NCI-H82 (cell line): ENCODE measurements at regions not wholly inside any gene's neighbourhood (a gene's known extent, or its start where the extent isn't known, plus 50 kb on each side); places are given as distances from the start of the nearest gene placed in this dataset.
"Not testable (repeated sequence)": the region's sequence is repeated elsewhere in the genome, so short reads cannot be mapped to it uniquely, and the experiment has no call there.

Experiments used
- DNase-seq: peaks from one replicate; lab custom pipeline; 2025; lab: John Stamatoyannopoulos, UW

DNA sequence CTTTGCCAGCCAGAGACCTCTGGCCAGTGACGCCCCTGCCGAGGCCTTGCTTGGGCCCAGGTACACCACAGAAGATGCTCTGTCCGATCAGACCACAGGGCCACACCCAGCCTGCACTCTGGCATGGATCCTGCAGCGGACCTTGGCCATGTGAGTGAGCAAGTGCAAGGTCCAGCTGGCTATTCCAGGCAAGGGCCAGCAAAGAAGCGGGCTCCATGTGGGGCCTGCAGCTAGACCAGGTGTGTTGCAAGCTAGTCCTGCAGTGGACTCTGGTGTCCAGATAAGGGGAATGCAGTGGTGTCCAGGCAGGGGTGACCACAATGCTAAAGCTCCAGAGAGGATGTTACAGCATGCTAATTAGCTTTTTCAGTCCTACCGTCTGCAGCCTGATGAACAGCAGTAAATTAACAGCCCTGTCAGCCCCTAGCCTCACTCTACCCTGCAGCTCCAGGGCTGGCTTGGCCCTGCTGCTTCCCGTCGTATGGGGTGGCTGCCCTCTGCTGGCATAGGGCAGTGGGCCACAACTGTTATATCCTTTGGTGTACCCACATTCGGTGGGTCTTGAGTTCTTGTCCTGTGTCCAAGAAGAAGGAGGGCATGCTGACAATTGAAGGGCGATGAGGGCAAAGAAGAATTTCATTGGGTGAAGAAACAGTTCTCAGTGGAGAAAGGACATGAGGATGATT is 284.5 kb upstream of the POU5F2 start:
- no peak for DNase-seq

DNA sequence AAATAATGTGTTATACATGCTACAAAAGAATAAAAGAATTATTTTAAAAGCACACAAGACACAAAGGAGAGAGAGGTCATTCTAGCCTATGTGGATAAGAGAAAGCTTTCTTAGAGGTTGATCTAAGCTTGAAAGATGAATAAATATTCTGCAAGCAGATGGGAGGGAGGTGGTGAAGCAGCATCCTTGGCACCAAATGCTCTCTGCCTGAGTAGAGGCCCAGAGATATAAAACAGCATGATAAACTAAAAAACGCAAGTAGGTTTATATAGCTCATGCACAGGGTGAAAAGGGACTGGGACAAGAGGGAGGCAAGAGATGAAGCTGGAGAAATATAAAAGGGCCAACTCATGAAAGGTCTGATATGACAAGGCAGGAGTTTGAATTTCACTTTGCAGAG is 283.2 kb upstream of the POU5F2 start:
- no peak for DNase-seq

DNA sequence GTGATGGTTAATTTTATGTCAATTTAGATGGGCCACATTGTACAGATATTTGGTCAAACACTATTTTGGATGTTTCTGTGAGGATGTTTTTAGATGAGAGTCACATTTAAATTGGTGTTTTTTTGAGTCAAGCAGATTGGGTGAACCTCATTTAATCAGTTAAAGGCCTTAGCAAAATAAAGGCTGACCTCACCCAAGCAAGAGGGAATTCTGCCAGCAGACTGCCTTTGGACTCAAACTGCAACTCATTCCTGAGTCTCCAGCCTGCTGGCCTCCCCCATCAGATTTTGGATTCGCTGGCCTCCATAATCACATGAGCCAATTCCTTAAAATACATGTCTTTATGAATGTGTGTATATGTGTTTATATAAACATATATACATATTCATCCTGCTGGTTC is 282.7 kb upstream of the POU5F2 start:
- no peak for DNase-seq

DNA sequence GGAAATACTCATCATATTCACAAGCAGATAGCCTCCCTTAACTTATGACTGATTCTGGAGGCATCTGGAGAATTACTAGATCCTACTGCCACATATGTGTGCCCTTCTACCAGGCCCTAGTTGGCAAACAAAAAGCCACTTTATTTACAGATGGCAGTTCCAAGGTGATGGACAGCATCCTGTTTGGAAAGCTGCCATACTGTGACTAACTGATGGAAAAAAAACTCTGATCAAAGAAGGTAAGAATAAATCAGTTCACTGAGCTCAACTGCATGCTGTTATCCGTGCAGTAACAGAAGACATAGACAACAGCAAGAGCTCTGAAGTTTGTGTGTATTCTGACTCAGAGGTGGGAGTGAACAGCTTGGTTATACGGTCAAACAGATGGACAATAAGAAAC is 279.8 kb upstream of the POU5F2 start:
- no peak for DNase-seq

DNA sequence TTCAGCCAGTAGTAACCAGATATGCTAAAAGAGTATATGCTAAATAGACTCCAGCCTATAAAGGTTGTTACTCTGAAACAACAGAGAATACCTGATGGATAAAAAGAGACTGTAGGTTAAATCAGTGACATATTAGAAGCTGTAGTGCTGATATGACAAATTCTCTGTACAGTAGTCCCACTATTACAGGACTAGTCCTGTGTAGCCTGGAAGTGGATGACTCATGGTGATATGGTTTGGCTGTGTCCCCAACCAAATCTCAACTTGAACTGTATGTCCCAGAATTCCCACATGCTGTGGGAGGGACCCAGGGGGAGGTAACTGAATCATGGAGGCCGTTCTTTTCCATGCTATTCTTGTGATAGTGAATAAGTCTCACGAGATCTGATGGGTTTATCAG is 276.2 kb upstream of the POU5F2 start:
- no peak for DNase-seq

DNA sequence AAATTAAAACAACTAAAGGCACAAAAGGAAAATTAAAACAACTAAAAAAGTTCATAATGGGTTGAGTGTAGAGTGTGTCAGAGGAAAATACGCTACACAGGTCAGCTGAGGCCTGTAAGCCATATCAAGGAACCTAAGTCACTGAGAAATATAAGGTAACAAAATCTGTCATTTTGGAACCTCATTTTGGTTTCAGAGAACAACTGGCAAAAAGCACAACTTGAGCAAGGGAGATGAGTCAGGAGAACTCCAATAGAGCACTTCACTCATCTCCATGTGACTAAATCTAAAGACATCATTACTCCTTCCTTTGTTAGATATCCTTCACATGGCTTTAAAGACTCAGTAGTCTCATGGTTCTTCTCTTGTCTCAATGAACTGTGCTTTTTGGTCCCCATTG is 269.4 kb upstream of the POU5F2 start:
- DNase-seq, result no peak

DNA sequence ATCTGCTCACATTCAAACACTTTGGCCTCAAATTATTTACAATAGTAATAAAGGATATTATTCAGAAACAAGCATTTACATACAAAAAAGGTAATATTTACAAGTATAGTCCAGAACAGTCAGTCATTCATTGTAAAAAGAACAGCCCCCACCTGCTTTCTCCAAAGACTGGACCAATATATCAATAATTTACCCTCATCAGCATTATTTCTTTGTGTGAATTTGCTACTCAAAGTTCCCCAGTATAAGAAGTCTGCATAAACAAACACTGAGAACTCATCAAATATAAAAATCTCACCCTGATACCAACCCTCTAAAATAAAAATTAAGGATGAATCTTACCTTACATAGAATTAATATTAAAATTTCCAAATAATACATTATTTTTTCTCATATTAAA is 267.8 kb upstream of the POU5F2 start:
- no peak for DNase-seq

DNA sequence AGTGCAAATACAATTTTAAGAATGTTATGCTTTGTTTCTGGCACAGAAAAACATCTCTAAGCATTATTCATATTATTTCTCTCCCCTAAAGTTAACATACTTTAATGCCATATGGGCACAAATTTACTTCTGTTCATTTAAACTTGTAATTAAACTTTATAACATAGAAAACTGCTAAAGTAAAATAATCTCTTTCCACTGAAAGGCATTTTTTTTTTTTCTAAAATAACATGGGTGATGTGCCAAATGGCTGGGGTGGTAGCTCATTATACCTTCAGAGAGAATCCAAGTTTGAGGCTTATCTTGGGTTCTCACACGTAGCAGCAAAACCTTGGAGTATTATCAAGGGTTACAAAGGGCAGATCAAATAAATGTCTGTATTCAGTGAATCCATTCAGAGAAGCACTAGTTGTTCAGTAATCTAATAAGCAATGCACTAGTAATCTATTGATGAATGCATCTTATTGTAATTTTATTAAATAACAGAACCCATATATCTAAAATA is 257.6 kb upstream of the POU5F2 start:
- no peak for DNase-seq

DNA sequence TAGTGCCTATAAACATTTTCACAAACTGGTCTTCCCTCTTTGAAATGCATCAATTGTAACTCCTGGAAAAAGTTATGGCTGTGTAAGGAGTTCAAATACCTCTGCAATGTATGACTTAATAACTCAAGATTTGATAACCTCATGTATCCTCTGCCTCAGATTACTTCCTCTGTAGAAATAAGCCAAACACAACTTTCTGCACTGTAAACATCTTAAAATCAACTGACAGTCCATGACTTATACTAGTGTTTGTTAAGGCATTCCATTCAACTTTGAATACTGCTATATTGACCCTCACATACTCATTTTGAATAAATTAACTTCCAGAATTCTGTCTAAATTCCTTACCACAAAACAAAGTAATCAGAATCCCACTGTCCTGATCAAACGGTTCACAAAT is 256.2 kb upstream of the POU5F2 start:
- no peak for DNase-seq

DNA sequence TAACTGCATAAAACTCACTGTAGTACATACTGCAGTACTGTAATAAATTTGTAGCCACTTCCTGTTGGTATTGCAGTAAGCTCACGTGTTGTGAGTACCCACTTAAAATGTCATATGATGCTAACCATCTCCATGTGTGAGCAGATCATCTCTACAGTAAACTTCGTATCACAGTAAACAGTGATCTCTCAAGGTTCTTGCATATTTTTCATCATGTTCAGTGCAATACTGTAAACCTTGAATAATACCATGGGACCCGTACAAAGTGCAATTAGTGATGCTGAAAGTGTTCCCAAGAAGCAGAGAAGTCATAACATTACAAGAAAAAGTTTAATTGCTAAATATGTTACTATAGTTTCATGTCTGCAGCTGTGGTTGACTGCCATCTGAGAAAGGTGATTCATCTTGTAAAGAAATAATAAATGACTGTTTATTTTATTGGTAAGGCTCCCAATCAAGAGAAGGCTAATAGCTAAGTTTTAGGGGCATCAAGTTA is 253.8 kb upstream of the POU5F2 start:
- DNase-seq, result no peak

DNA sequence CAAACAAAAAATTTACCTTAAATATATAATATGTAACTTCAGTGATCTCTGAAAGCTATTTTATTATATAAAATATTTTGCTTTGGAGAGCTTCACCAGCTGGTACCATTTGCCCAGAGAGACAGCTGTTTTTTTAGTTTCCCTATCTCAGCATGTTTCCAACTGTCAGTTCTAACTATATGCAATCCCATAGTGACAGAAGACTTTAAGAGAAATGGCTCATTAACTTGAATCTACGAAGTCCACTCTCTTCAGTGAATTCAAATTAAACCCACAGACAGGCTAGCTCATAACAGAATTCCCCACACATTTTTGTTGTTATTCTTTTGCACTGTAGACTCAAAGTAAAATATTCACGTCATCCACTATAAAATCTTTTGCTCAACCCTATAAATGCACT is 251.8 kb upstream of the POU5F2 start:
- no peak for DNase-seq

DNA sequence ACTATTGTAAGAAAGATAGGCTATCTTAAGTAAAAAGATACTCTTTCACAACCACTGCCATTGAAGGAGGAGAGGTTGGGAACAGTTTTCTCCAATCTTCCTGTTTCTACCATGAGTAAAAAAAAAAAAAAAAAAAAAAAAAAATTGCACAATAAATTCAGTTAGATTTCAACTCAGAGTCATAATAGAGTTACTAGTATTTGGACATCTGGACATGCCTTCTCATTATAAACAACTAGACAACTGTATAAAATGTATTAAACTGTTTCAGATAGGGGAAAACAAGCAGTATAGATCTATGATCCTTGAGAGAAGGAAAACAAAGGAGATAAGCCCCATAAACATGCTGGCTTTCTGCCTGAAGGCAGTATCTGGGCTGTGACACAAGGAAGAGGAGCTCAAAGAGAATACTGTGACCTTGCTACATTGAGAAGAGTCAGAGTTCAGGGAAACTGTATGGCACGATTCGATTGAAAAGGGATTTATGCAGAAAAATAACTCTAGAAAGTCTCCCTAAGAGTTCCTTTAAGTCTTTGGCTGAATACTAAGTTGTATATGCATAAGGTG is 249.2 kb upstream of the POU5F2 start:
- peak; percentile 3 for DNase-seq

DNA sequence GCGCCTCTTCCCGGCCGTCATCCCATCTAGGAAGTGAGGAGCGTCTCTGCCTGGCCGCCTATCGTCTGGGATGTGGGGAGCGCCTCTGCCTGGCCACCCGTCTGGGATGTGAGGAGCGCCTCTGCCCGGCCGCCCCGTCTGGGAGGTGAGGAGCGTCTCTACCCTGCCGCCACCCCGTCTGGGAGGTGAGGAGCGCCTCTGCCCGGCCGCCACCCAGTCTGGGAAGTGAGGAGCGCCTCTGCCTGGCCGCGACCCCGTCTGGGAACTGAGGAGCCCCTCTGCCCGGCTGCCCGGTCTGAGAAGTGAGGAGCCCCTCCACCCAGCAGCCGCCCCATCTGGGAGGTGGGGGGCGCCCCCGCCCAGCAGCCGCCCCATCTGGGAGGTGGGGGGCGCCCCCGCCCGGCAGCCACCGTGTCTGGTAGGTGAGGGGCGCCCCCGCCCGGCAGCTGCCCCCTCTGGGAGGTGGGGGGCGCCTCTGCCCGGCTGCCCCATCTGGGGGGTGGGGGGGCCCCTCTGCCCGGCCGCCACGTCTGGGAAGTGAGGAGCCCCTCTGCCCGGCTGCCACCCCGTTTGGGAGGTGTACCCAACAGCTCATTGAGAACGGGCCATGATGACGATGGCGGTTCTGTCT is 244.7 kb upstream of the POU5F2 start:
- DNase-seq, result not testable (repeated sequence)

DNA sequence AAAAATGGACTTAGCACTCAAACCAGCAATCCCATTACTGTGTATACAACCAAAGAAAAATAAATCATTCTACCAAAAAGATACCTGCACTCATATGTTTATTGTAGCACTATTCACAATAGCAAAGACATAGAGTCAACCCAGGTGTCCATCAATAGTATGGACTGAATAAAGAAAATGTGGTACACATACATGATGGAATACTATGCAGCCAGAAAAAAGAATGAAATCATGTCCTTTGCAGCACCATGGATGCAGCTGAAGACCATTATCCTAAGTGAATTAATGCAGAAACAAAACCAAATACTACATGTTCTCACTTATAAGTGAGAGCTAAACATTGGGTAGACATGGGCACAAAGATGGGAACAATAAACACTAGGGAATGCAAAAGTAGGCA is 236.8 kb upstream of the POU5F2 start:
- no peak for DNase-seq

DNA sequence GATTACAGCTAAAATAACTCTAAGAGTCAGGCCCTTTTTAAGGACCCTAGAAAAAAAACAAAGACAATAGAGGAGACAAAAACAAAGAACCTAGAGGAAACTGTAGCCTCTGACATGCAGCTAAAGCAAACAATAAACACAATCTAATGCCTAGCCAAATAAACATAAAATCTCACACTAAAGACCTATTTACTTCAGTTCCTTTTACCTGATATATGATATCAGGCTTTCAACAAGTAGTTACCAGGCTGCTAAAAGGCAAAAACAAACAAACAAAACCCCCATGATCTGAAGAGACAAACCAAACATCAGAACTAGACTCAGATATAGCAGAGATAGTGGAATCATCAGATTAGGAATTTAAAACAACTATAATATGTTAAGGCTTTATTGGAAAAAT is 226.5 kb upstream of the POU5F2 start:
- no peak for DNase-seq

DNA sequence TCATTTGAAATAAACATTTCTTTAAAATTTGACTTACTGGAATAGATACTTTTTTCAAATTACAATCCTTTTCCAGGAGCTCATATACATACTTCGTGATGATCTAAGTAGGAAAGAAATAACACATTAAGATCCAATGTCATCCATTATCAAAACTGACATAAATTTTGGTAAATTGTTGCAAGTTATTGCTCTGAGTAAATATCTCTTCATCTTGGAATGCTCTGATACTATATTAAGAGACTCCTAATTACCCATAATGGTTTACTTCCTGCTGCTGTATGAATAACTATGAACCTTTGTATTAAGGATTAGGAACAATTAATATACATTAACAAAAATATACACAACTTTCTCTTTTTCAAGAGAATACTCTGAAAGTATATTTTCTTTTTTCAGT is 223.0 kb upstream of the POU5F2 start:
- no peak for DNase-seq

DNA sequence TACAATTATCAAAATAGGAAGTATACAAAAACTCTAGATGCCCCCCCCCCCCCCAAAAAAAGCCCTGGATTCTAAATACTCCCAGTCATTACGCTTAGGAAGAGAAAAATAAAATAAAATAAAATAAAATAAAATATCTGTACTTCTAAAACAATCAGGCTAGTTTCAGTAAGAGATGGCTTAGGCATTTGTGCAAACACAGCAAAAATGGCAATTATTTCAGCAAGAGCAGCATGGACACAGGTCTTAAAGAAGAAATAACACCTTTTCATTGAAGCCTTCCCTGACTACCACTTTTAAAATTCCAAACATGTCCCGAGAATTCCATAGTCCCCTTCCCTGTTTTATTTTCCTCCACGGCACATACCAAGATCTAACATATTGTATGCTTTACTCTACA is 218.6 kb upstream of the POU5F2 start:
- DNase-seq, result no peak

DNA sequence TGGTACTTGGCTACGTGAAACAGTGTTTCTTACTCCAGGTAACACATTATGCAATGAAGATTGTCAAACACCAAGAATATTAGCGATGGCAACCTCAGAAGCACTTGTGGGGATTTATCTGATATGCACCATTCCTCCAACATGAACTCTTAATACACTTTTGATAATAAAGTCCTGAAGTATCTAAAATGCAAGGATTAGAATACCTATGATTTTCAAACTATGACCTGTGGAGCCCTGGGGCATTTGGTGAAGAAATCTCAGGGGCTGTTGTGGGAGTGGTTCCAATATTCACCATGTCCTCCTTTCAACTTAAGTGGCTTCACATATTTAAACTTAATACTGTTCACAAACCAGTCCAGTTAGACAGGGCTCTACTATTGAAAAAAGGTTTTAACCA is 214.6 kb upstream of the POU5F2 start:
- DNase-seq, result no peak

DNA sequence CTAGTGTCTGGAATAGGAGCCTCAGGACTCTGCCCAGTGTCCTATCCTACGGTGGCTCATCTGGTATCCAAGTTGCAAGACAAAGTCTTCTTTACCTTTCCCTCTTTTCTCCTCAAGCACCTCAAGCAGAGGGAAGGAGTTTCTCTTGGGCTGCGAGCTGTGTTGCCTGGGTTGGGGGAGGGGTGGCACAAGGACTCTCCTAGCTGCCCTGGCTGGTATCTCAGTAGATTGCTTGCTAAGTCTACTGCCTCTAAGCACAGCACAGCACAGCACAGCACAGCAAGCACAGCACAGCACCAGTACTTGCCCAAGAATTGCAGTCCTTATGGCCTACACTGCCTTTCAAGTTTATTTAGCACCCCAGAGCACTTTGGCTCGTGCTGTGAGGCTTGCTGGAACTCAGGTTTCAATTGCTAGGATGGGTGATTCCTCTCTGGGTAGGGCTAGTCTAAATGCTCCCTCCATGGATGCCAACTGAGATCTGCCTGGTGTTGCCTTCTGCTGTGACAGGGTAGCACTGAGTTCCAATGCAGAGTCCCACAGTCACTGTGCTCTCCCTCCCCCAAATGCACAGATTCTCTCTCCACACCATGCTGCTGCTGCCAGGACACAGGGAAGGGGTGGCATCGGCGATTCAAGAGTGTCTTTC is 213.1 kb upstream of the POU5F2 start:
- no peak for DNase-seq

DNA sequence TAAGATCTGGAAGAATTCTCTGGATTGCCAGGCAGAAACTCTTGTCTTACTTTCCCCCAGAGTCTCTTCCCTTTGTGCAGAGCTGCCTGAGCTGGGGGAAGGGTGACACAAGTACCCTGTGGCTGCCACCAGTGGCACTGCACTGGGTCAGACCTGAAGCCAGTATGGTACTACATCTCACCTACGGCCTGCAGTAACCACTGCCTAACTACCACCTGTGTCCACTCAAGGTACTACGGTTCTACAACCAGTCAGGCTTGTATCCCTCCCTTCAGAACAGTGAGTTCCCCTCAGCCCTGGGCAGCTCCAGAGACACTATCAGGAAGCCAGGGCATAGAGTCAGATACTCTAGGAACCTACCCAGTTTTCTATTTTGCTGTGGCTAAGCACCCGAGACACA is 212.0 kb upstream of the POU5F2 start:
- DNase-seq, result no peak

DNA sequence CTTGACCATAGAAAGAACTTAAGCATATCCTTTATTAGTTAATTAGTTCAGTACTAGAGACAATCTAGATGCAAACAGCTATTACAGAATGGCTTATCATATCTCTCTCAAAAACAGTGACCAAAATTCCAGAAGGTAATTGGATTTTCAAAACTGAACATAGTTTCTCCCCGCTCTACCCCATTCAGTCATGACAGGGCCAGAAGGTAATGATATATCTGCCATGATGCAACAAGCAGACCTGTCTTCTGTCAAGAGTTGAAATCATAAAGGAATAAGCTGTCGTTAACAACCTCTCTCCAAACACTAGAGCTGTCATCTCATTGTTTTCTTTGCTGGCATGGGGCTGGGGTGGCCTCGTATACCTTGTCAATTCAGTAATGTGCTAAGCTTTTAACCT is 200.5 kb upstream of the POU5F2 start:
- peak; percentile 8 for DNase-seq

DNA sequence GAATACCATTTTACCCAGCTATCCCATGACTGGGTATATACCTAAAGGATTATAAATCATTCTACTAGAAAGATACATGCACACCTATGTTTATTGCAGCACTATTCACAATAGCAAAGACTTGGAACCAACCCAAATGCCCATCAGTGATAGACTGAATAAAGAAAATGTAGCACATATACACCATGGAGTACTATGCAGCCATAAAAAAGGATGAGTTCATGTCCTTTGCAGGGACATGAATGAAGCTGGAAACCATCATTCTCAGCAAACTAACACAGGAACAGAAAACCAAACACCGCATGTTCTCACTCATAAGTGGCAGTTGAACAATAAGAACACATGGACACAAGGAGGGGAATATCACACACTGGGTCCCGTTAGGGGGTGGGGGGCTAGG is 191.9 kb upstream of the POU5F2 start:
- DNase-seq, result not testable (repeated sequence)

DNA sequence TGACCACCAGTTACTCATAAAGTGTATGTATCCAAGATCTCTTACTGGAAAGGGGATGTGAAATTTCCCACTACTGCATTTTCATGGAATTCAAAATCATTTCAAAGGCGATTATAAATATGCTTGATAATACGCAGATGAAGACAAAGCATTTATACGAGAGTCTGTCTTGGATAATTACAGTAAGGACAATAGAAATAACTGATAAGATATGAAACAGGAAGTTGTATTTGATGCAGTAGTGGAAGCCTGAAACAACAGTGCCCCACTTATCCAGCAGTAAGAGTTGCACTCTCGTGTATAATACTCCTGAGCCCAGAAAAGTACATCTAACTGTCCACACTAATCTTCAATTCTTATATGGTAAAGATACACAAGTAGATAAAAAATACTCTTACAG is 188.7 kb upstream of the POU5F2 start:
- no peak for DNase-seq
